ENCODE measurements at regions not wholly inside any gene's neighbourhood (a gene's known extent, or its start where the extent isn't known, plus 50 kb on each side); places are given as distances from the start of the nearest gene placed in this dataset.

GRCh38 chr12:132407451-132407961, 78.1 kb upstream of the GALNT9 start:
- DNase-seq (ENCODE audit: low read depth) = no peak

DNA sequence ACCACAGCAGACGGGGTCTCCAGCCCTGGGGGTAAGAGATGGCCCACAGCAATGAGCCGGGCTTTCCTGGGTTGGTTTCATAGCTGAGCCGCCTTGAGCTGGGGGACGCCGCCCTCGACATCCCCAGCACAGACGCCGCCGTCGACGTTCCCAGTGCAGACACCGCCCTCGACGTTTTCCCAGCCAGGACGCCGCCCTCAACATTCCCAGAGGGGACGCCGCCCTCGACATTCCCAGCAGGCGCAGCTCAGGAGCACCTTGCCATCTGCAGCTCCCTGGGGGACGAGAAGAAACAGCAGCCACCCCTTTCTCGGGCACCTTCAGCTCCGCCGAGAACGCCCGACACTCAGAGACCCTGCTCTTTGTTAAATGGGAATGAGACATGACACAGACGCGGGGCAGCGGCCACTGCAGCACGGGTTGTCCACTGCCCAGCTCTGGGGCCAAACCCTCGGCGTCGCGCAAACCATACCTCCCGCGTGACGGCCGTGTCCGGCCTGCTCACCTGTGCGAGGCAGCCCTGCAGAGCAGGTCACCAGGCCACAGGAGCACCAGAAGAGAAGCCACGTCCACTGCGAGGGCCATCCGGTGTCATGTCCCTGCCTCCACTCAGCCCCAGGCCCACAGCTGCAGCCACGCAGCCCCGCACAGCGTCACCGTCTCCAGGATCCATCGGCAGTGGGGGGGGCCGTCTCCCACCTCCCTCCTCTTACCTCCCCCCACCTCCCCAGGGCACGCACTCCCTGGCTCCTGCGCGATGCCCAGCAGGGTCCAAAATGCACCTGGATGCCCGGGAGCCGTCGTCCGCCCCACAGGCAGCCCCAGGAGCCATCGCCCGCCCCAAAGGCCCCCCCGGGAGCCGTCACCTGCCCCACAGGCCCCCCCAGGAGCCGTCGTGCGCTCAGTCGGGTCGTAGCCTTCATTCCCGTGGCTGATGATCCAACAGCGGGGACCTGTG, 77.4 kb upstream of the GALNT9 start:
- no peak for DNase-seq (ENCODE audit: low read depth)

DNA sequence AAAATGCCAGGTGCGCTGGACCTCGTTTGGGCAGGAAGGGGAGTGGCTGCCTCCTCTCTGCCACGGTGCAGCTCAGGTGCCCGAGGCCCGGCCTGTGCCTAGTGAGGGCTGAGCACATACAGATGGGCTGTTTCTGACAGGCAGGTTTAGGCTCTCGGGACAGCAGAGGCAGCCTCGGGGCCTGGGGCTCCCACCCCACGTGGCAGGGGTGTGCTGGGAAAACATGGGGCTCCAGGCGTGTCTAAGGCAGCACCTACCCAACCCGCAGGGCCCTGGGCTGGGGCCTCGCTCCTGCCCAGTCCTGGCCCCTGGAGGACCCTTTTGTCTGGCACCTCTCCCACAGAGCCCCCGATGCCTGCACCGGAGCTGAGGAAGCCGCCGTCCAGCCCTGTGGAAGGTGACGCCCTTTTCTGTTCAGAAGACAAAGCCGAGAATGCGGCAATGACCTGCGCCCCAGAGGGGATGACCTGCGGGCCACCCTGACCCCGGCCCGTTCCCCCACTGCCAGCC, 76.4 kb upstream of the GALNT9 start:
- no peak for DNase-seq (ENCODE audit: low read depth)

DNA sequence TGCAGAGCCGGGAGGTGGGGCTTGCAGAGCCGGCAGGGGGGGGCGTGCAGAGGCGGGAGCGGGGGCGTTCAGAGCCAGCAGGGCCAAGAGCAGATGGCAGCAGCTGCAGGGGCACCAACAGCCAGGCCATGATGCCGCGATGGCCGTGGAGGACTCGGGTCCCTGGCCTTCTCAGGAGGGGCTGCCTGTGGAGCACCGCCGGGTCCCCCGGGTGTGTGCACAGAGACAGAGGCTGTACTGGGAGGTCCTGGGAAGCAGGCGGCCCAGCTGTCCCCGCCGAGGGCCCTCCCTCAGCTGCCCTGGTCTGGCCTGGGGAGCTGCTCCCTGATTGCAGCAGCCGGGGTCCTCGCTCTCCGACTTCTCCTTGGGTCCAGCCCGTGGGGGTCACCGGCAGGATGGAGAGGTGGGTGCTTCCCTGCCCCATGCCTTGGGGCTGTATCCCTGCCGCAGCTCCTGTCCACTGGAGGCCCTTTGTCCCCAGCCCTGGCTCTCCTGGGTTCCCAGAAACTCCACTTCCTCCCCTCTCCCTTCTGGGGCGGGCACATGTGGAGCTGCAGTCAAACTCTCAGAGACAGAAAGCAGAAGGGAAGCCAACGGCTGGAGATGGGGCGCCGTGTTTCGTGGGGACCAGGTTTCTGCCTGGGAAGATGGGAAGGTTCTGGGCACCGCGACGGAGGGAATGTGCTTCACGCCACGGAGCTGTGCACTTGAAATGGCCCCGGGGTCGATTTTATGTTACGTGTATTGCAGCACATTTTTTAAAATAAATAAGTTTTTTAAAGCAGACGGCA, 75.8 kb upstream of the GALNT9 start:
- no peak for DNase-seq (ENCODE audit: low read depth)

- DNase-seq (ENCODE audit: low read depth) = no peak
Observed at GRCh38 chr12:132404435-132404855, 75.1 kb upstream of the GALNT9 start.

DNA sequence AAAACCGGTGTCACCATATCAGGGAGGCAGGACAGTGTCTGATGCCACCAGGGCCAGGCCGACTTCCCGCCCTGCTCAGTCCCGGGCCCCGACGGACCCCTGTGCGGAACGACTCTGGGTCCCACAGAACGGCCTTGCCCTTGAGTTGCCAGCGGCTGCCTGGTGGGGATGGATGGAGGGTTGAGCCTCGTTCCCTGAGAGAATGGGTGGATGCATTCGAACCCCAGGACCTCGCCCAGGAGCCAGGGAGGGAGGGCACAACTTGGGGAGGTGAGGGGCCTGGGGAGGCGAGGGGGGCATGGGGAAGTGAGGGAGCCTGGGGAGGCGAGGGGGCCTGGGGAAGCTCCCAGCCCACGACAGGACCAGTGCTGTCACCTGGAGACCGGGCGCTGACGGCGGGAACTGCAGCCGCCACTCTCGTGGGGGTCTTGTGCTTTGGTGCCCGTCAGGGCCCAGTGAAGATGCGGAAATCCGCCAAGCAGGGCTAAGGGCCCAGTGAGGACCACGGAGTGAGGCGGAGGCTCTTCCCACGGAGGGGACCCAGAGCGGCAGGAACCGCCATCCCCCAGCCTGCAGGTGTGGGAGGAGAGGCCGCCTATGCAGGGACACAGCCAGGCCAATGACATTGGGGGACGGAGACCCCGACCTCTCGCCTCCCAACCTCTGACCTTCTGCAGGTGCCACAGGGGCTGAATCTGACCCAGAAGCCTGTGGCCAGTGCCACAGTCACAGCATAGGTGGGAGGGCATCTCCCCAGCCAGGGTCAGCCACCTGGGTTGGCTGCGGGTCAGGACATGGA, 74.4 kb upstream of the GALNT9 start:
- no peak for DNase-seq (ENCODE audit: low read depth)

- no peak for DNase-seq (ENCODE audit: low read depth)
Observed at GRCh38 chr12:132402831-132403416, 73.5 kb upstream of the GALNT9 start.

DNA sequence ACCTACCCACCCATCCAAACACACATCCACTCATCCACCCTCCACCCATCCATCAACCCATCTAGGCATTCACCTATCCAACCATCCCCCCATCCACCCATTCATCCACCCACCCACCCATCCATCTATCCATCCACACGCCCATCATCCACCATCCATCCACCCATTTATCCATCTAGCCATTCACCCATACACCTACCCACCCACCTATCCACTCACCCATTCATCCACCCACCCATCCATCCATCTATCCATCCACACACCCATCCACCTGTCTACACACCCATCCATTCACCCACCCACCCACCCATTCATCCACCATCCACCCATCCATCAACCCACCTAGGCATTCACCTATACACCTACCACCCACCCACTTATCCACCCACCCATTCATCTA, 72.6 kb upstream of the GALNT9 start:
- no peak for DNase-seq (ENCODE audit: low read depth)

- DNase-seq (ENCODE audit: low read depth) = no peak
Observed at GRCh38 chr12:132400011-132400641, 70.7 kb upstream of the GALNT9 start.

- no peak for DNase-seq (ENCODE audit: low read depth)
Observed at GRCh38 chr12:132399092-132400010, 70.0 kb upstream of the GALNT9 start.

DNA sequence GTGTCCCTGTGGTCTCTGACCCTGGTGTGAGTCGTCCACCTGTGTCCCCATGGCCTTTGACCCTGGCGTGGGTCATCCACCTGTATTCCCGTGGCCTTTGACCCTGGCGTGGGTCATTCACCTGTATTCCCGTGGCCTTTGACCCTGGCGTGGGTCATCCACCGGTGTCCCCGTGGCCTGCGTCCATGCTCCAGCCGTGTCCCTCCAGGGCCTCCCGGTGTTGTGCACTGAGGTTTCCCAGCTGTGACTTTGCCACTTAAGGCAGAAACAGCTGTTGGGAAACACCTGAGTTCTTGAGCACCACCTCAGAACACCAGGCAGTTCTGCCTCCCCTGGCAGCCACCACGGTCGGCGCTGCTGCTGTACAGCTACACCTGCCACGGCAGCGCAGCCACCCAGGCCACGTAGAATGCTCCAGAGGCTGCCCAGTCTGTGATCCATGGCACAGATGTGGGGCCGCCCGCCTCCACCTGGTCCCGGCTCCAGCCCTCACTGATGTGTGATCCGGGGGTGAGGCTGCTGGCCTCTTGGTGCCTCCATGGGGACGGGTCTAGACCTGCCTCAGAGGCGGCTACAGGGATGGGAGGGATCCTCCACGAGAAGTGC, 69.1 kb upstream of the GALNT9 start:
- DNase-seq (ENCODE audit: low read depth) = no peak

DNA sequence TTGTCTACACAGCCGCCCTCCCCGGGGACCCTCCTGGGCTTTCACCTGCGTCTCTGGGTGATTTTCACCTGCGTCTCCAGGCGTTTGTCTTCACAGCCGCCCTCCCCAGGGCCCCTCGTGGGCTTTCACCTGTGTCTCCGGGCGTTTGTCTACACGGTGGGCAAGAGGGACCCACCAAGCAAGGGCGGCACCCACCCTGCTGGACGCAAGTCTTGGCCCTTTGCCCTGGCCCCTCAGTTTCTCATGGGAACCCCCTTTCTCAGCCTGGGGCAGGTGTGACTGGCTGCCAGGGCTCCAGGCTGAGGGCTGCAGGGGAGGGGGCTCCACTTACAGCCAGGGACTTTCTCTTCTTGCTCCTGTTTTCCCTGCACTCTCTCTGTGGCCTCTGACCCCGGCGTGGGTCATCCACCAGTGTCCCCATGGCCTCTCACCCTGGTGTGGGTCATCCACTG, 68.6 kb upstream of the GALNT9 start:
- DNase-seq (ENCODE audit: low read depth) = no peak

GRCh38 chr12:132397152-132397933, 68.0 kb upstream of the GALNT9 start:
- DNase-seq (ENCODE audit: low read depth) = no peak

- DNase-seq (ENCODE audit: low read depth) = no peak
Observed at GRCh38 chr12:132396657-132397056, 67.3 kb upstream of the GALNT9 start.

GRCh38 chr12:132395908-132396305, 66.5 kb upstream of the GALNT9 start:
- DNase-seq (ENCODE audit: low read depth) = no peak

DNA sequence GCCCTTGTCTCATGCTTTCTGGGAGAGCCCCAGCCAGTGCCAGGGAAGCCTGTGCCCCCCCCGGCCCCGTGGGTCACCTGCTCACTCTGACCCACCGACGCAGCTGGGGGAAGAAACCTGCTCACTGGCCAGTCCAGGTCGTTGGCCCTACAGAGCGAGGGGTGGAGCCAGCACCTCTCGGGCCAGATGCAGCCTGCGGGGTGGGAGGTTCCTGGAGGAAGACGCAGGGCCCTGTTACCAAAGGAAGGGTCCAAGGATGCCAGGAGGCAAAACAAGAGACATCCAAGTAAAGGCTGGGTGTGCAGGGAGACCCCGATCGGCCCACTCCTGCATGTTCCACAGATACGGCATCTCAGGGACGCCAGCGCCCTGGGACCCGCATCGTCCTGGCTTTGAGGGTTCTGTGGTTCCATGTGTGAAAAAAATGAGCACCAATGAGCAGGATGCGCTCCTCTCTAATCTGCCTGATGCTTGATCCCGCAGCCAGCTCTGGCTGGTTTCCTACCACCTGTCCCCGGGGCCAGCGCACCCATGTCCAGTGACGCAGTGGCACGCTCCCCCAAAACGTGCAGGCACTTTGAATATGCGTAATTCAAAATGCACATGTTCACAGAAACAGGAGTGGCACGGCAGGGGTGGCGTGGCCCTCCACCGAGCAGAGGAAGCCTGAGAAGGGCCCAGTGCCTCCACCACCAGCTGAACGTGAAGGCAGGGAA, 66.0 kb upstream of the GALNT9 start:
- no peak for DNase-seq (ENCODE audit: low read depth)
